ENCODE measurements at regions not wholly inside any gene's neighbourhood (a gene's known extent, or its start where the extent isn't known, plus 50 kb on each side); places are given as distances from the start of the nearest gene placed in this dataset.

GRCh38 chr11:106152013-106152412, 74.6 kb downstream of the AASDHPPT start:
- no peak overlapping the region for H3K4me3 ChIP-seq
- intact Hi-C loops (cut with DNase I): no loop called here
- 60 to 64% (median 62%) methylated on average over 2 of the region's 2 CpGs for WGBS, 4 donors
- no peak overlapping the region for H3K27ac ChIP-seq
- H3K9me3 ChIP-seq (replicated peaks in 1 of 3): no peaks in the 10 kb centered on the region
- H3K36me3 ChIP-seq (replicated peaks in 1 of 2): no peaks in the 10 kb centered on the region
- H3K27me3 ChIP-seq: no peaks in the 10 kb centered on the region
- no peak for TF ChIP-seq POLR2A (IDR thresholded peaks at IDR 0.05)
- peak in 1 of 6 experiments; percentile 8 for TF ChIP-seq CTCF (IDR thresholded peaks at IDR 0.05)
- H3K4me1 ChIP-seq (replicated peaks in 1 of 2): no peaks in the 10 kb centered on the region
- no peak for DNase-seq

- WGBS, 4 donors: 0 to 9% (median 2%) methylated on average over 1 of the region's 1 CpG
- intact Hi-C loops (cut with DNase I): no loop called here
- no peak overlapping the region for H3K4me3 ChIP-seq
- DNase-seq: no peak
- no peaks in the 10 kb centered on the region for H3K36me3 ChIP-seq (replicated peaks in 1 of 2)
- no peaks in the 10 kb centered on the region for H3K9me3 ChIP-seq (replicated peaks in 1 of 3)
- H3K4me1 ChIP-seq (replicated peaks in 1 of 2): no peaks in the 10 kb centered on the region
- no peaks in the 10 kb centered on the region for H3K27me3 ChIP-seq
- no peak overlapping the region for H3K27ac ChIP-seq
- TF ChIP-seq POLR2A (IDR thresholded peaks at IDR 0.05): no peak
- no peak for TF ChIP-seq CTCF (IDR thresholded peaks at IDR 0.05)
Measured at GRCh38 chr11:106152824-106153223, 75.4 kb downstream of the AASDHPPT start.

- no peaks in the 10 kb centered on the region for H3K27me3 ChIP-seq
Measured at GRCh38 chr11:106156290-106156937, 79.0 kb downstream of the AASDHPPT start.

GRCh38 chr11:106158406-106158805, 80.9 kb downstream of the AASDHPPT start:
- H3K27ac ChIP-seq: no peak overlapping the region
- no peak for DNase-seq
- 61 to 72% (median 64%) methylated on average over 3 of the region's 3 CpGs for WGBS, 4 donors
- TF ChIP-seq CTCF (IDR thresholded peaks at IDR 0.05) (no peak), POLR2A (IDR thresholded peaks at IDR 0.05) (no peak)
- H3K9me3 ChIP-seq (replicated peaks in 1 of 3): no peaks in the 10 kb centered on the region
- no peaks in the 10 kb centered on the region for H3K36me3 ChIP-seq (replicated peaks in 1 of 2)
- no peak overlapping the region for H3K4me3 ChIP-seq
- H3K4me1 ChIP-seq (replicated peaks in 1 of 2): no peaks in the 10 kb centered on the region
- no peaks in the 10 kb centered on the region for H3K27me3 ChIP-seq
- intact Hi-C loops (cut with DNase I): no loop called here

More at GRCh38 chr11:106156290-106156937, 79.0 kb downstream of the AASDHPPT start:
- DNase-seq: peak; percentile 21 to 66 (median 42)
- H3K36me3 ChIP-seq (replicated peaks in 1 of 2): no peaks in the 10 kb centered on the region
- TF ChIP-seq POLR2A (IDR thresholded peaks at IDR 0.05) (no peak), CTCF (IDR thresholded peaks at IDR 0.05) (peak; percentile 36 to 64 (median 54))
- intact Hi-C loops (cut with DNase I): no loop called here
- WGBS, 4 donors: 19 to 23% (median 22%) methylated on average over 4 of the region's 4 CpGs
- no peaks in the 10 kb centered on the region for H3K9me3 ChIP-seq (replicated peaks in 1 of 3)
- H3K4me3 ChIP-seq: no peak overlapping the region
- no peak overlapping the region for H3K27ac ChIP-seq
- H3K4me1 ChIP-seq (replicated peaks in 1 of 2): no peaks in the 10 kb centered on the region

All from adrenal gland (tissue), 9 donors.